ENCODE measurements at regions not wholly inside any gene's neighbourhood (a gene's known extent, or its start where the extent isn't known, plus 50 kb on each side); places are given as distances from the start of the nearest gene placed in this dataset.

DNA sequence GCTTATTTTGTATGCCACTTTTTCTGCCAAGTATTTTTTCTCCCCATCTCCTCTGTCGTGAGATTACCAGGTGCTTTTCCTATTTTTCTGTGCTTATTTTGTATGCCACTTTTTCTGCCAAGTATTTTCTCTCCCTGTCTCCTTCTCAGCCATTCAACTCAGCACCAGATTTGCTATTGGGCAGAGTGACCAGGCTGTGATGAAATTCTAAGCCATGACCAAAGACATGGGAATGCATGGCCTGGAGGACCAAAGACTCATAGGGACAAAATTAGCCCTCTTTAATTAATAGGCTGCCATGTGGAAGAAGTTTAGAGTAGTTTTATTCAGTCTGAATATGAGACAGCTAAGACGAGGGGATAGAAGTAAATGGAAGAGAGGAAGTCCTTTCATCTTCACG, 257.4 kb downstream of the SQOR start:
- Mint-ChIP-seq H3K4me3 (ENCODE audit: low read depth) (no peak overlapping the region), H3K9me3 (ENCODE audit: low read depth) (no peaks in the 10 kb centered on the region), H3K36me3 (ENCODE audit: insufficient read depth) (no peaks in the 10 kb centered on the region), H3K4me1 (ENCODE audit: low read depth) (no peaks in the 10 kb centered on the region), H3K27ac (no peak overlapping the region), H3K27me3 (no peaks in the 10 kb centered on the region)
- TF ChIP-seq, protein P1, sequence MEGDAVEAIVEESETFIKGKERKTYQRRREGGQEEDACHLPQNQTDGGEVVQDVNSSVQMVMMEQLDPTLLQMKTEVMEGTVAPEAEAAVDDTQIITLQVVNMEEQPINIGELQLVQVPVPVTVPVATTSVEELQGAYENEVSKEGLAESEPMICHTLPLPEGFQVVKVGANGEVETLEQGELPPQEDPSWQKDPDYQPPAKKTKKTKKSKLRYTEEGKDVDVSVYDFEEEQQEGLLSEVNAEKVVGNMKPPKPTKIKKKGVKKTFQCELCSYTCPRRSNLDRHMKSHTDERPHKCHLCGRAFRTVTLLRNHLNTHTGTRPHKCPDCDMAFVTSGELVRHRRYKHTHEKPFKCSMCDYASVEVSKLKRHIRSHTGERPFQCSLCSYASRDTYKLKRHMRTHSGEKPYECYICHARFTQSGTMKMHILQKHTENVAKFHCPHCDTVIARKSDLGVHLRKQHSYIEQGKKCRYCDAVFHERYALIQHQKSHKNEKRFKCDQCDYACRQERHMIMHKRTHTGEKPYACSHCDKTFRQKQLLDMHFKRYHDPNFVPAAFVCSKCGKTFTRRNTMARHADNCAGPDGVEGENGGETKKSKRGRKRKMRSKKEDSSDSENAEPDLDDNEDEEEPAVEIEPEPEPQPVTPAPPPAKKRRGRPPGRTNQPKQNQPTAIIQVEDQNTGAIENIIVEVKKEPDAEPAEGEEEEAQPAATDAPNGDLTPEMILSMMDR (IDR thresholded peaks at IDR 0.05; ENCODE audit: unreplicated experiment) = no peak
- DNase-seq (ENCODE audit: low spot score, unreplicated experiment) = no peak

DNA sequence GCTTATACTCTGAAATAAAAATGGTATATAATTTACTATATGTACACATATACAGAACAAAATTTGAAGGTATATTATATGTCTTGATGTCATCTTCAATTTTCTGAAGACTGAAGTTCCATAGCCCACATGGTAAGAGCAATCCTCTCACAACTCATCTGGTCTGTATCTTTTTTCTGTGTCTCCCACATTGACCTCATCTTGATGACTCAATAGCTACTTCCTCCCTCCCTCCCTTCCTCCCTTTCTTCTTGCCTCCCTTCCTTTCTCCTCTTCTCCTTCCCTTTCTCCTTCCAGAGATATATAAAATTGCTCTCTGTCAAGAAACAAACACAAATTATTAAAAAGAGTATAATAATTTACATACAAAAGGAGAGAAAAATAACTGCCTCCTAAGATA, 268.5 kb downstream of the SQOR start:
- Mint-ChIP-seq H3K4me3 (ENCODE audit: low read depth) (no peak overlapping the region), H3K27ac (no peak overlapping the region), H3K4me1 (ENCODE audit: low read depth) (no peaks in the 10 kb centered on the region), H3K9me3 (ENCODE audit: low read depth) (peaks cover 4% of the 10 kb centered on the region), H3K36me3 (ENCODE audit: insufficient read depth) (peaks cover 2% of the 10 kb centered on the region), H3K27me3 (no peaks in the 10 kb centered on the region)
- DNase-seq (ENCODE audit: low spot score, unreplicated experiment) = no peak
- TF ChIP-seq, protein P1 (IDR thresholded peaks at IDR 0.05; ENCODE audit: unreplicated experiment) = no peak

DNA sequence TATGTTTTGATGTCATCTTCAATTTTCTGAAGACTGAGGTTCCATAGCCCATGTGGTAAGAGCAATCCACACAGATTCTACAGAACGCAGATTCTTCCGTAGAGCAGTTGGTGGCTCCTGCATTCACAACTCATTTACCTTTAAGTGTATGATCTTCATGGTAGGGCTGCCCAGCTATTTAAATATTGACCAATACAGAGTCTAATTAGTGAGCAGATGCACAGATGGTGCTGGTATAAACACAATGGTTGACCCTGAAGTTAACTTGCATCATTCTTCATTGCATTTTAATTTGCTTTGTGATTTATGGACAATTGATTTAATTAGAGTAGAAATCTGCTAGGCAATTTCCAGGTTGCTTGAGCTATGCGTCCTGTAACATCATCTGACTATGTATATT, 269.2 kb downstream of the SQOR start:
- TF ChIP-seq, protein P1 (IDR thresholded peaks at IDR 0.05; ENCODE audit: unreplicated experiment) = no peak
- peaks cover 4% of the 10 kb centered on the region for H3K9me3 Mint-ChIP-seq (ENCODE audit: low read depth)

DNA sequence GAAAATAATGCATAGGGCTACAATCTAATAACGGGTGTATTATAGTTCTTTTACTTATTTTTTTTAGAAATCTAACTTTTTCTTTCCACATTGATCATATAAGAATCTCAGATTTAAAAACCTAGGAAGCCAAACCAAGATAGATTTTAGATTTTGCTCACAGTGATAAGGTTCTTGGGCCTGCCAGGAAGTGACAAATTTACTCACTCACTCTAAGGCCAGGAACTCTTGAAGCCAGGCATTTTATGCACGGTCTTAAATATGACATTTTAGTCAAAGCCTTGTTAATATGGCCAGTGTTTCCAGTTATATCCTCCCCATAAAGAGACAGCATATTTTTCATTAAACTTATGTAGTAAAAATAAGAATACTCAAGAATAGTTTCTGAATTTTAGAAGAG, 271.4 kb downstream of the SQOR start:
- peaks cover 2% of the 10 kb centered on the region for H3K36me3 Mint-ChIP-seq (ENCODE audit: insufficient read depth)
- no peak overlapping the region for H3K27ac Mint-ChIP-seq
- TF ChIP-seq, protein P1 (IDR thresholded peaks at IDR 0.05; ENCODE audit: unreplicated experiment) = no peak
- no peak overlapping the region for H3K4me3 Mint-ChIP-seq (ENCODE audit: low read depth)
- no peak for DNase-seq (ENCODE audit: low spot score, unreplicated experiment)
- peaks cover 4% of the 10 kb centered on the region for H3K9me3 Mint-ChIP-seq (ENCODE audit: low read depth)
- no peaks in the 10 kb centered on the region for H3K27me3 Mint-ChIP-seq
- no peaks in the 10 kb centered on the region for H3K4me1 Mint-ChIP-seq (ENCODE audit: low read depth)

More for the DNA sequence above, 269.2 kb downstream of the SQOR start:
- H3K36me3 Mint-ChIP-seq (ENCODE audit: insufficient read depth) = peaks cover 2% of the 10 kb centered on the region
- H3K4me3 Mint-ChIP-seq (ENCODE audit: low read depth) = no peak overlapping the region
- H3K27me3 Mint-ChIP-seq = no peaks in the 10 kb centered on the region
- no peak overlapping the region for H3K27ac Mint-ChIP-seq
- DNase-seq (ENCODE audit: low spot score, unreplicated experiment) = no peak
- no peaks in the 10 kb centered on the region for H3K4me1 Mint-ChIP-seq (ENCODE audit: low read depth)

DNA sequence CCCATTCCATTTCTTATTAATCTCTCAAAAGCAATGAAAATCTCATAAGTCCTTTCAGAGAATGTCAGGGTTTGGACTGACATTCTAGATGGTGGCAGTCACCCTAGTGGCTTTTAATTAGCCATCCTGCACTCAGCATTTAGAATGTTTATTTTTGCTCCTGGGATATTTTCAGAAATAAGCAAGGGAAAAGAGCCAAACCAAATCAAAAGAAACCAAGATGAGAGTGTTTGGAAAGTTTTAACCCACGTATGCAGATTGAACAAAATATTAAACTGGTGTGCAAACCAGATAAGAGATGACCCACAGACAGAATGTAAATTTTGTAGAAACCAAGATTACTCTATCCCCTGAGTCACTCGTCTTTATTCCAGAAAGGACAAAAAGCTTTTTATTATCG, 275.8 kb downstream of the SQOR start:
- Mint-ChIP-seq H3K9me3 (ENCODE audit: low read depth) (peaks cover 5% of the 10 kb centered on the region), H3K4me1 (ENCODE audit: low read depth) (no peaks in the 10 kb centered on the region), H3K4me3 (ENCODE audit: low read depth) (no peak overlapping the region), H3K27ac (no peak overlapping the region), H3K27me3 (no peaks in the 10 kb centered on the region), H3K36me3 (ENCODE audit: insufficient read depth) (peaks cover 2% of the 10 kb centered on the region)
- DNase-seq (ENCODE audit: low spot score, unreplicated experiment) = no peak
- TF ChIP-seq, protein P1 (IDR thresholded peaks at IDR 0.05; ENCODE audit: unreplicated experiment) = no peak

Data from progenitor cell of endocrine pancreas (in vitro differentiated cells).